OCI-LY7 (cell line): ENCODE measurements at regions not wholly inside any gene's neighbourhood (a gene's known extent, or its start where the extent isn't known, plus 50 kb on each side); places are given as distances from the start of the nearest gene placed in this dataset.

Experiments used
- EZH2phosphoT487 ChIP-seq: fragments of 200-600 bp; sonication (generic); IDR thresholded peaks from 2 replicates; pipeline ENCODE4 v1.6.1; 2018; ENCODE audit warnings: low read depth, borderline replicate concordance, mild to moderate bottlenecking, mixed run types, antibody characterized with exemption, low read length, moderate library complexity, mixed read lengths
- TF ChIP-seq, protein P1 (sequence below): fragments of 200-600 bp; sonication (generic); conservative IDR thresholded peaks from 2 replicates; pipeline ENCODE4 v1.5.1; 2014; ENCODE audit warnings: mild to moderate bottlenecking, antibody characterized with exemption, low read length, moderate library complexity, mixed read lengths

GRCh38 chr11:15859411-15859810, 496.9 kb downstream of the SOX6 start:
- TF ChIP-seq, protein P1, sequence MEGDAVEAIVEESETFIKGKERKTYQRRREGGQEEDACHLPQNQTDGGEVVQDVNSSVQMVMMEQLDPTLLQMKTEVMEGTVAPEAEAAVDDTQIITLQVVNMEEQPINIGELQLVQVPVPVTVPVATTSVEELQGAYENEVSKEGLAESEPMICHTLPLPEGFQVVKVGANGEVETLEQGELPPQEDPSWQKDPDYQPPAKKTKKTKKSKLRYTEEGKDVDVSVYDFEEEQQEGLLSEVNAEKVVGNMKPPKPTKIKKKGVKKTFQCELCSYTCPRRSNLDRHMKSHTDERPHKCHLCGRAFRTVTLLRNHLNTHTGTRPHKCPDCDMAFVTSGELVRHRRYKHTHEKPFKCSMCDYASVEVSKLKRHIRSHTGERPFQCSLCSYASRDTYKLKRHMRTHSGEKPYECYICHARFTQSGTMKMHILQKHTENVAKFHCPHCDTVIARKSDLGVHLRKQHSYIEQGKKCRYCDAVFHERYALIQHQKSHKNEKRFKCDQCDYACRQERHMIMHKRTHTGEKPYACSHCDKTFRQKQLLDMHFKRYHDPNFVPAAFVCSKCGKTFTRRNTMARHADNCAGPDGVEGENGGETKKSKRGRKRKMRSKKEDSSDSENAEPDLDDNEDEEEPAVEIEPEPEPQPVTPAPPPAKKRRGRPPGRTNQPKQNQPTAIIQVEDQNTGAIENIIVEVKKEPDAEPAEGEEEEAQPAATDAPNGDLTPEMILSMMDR, result no peak
- no peak for TF ChIP-seq EZH2phosphoT487
